Heart right ventricle (tissue), 16 donors: ENCODE measurements at regions not wholly inside any gene's neighbourhood (a gene's known extent, or its start where the extent isn't known, plus 50 kb on each side); places are given as distances from the start of the nearest gene placed in this dataset.

Experiments
- ATAC-seq, 8 donors: fragments of 200-7000 bp; cut with Tn5 transposase; one replicate each; pipeline ENCODE4 v1.9.1; 2020; ENCODE audit warnings: mild to moderate bottlenecking in 8 of 8, moderate library complexity in 8 of 8, moderate number of reproducible peaks in 1 of 8
- DNase-seq, 2 donors: peaks; one replicate each; pipeline ENCODE4 v3.0.0-alpha.2; 2020
- H3K27ac ChIP-seq, 10 donors: fragments of 200-600 bp; sonication (generic) in 2 of 10; one replicate each; pipeline versions ENCODE4 v1.5.0 to v1.8.0; 2020 to 2022; ENCODE audit warnings: mild to moderate bottlenecking in 3 of 10
- H3K27me3 ChIP-seq, 7 donors: fragments of 200-600 bp; one replicate each; pipeline ENCODE4 v1.8.0; 2021 to 2022; ENCODE audit warnings: mild to moderate bottlenecking in 2 of 7
- H3K36me3 ChIP-seq, 9 donors: fragments of 200-600 bp; sonication (generic) in 1 of 9; one replicate each; pipeline versions ENCODE4 v1.5.0 to v1.8.0; 2020 to 2022; ENCODE audit warnings: mild to moderate bottlenecking in 2 of 9
- H3K4me1 ChIP-seq, 9 donors: fragments of 200-600 bp; sonication (generic) in 1 of 9; one replicate each; pipeline versions ENCODE4 v1.5.0 to v1.8.0; 2020 to 2022; ENCODE audit warnings: mild to moderate bottlenecking in 4 of 9
- H3K4me3 ChIP-seq, 10 donors: fragments of 200-600 bp; sonication (generic) in 2 of 10; one replicate each; pipeline versions ENCODE4 v1.5.0 to v1.8.0; 2020 to 2022; ENCODE audit warnings: mild to moderate bottlenecking in 7 of 10, moderate library complexity in 2 of 10
- H3K9me3 ChIP-seq, 11 donors: fragments of 200-600 bp in 10 of 11; sonication (generic) in 2 of 11; one replicate each; pipeline versions ENCODE4 v1.5.0 to v1.8.0; 2013 to 2022; ENCODE audit warnings: mild to moderate bottlenecking in 2 of 11, control low read depth in 1 of 11, moderate library complexity in 1 of 11
- CTCF ChIP-seq, 9 donors: fragments of 200-600 bp; sonication (generic) in 2 of 9; IDR thresholded peaks; one replicate each; pipeline versions ENCODE4 v1.5.0 to v1.8.0; 2021 to 2022; ENCODE audit warnings: antibody characterized with exemption in 9 of 9, mild to moderate bottlenecking in 5 of 9, moderate library complexity in 1 of 9
- WGBS, 2 donors: extraction: QIAGEN DNeasy Blood & Tissue Kit; methylation state at CpG; one replicate each; pipeline ENCODE4 v1.1.7; 2013; ENCODE audit warnings: inconsistent platforms in 1 of 2; 5-methylcytosine and 5-hydroxymethylcytosine counted together
- intact Hi-C, 10 donors: fragments of 100-400 bp; cut with DNase I; formaldehyde crosslinking; loops; one replicate each; pipeline versions ENCODE4 v1.11.1 to v1.14.2; 2022
- donor health status: Arrhythmogenic right ventricular cardiomyopathy.
- donor health status: ischemic (EF 13 %, LVEDD 7.1; RV severe dilation, severe dysfunction).
- donor health status: healthy with polysubstance abuse.
- donor health status: DM: no; HTN: yes; CAD: no.
- donor health status: DM: no; HTN: no; CAD: no.
- donor health status: ischemic (EF 25% LVEDD 6.9; RV normal size, moderate dysfunction).
- donor health status: ischemic (EF 25% LVEDD 5.7; RV mildly dilated, moderate dysfunction).
- donor health status: healthy.
- donor health status: DM: yes; HTN: yes; CAD: no.
- donor health status: Ischemic cardiomyopathy.
- donor health status: ischemic (EF 35%, LVEDD 5.7; RV mildly dilated, moderate dysfunction).
- donor health status: nonischemic (EF 11% LVEDD 7.7; RV severe dilation, severe dysfunction).
- donor health status: DM: yes; HTN: yes; CAD: no.
- donor health status: PGD.
- donor health status: ischemic (EF 29% LVEDD 5.4; RV normal size, mild dysfunction).
- donor health status: nonischemic (EF 23%, LVEDD 6.1; RV moderate dilation, normal function).

GRCh38 chr5:162637481-162637880 is 569.9 kb downstream of the GABRG2 start:
- no peaks in the 10 kb centered on the region for H3K27me3 ChIP-seq
- H3K9me3 ChIP-seq, result peaks cover 0 to 40% (median 11%) of the 10 kb centered on the region in 11 donors
- no peaks in the 10 kb centered on the region for H3K4me1 ChIP-seq
- TF ChIP-seq CTCF (IDR thresholded peaks at IDR 0.05), result no peak
- 69 to 83% methylated on average over 7 of the region's 7 CpGs for WGBS, 2 donors
- no peaks in the 10 kb centered on the region for H3K36me3 ChIP-seq
- intact Hi-C loops, result no loop called here
- H3K4me3 ChIP-seq, result no peak overlapping the region
- ATAC-seq (no peak), DNase-seq (no peak)
- H3K27ac ChIP-seq, result no peak overlapping the region

GRCh38 chr5:162638849-162639248 is 571.3 kb downstream of the GABRG2 start:
- 22 to 27% methylated on average over 1 of the region's 1 CpG for WGBS, 2 donors
- Histone ChIP-seq H3K36me3 (no peaks in the 10 kb centered on the region), H3K27me3 (no peaks in the 10 kb centered on the region), H3K27ac (no peak overlapping the region), H3K4me1 (no peaks in the 10 kb centered on the region), H3K4me3 (no peak overlapping the region), H3K9me3 (peaks cover 0 to 26% (median 11%) of the 10 kb centered on the region in 11 donors)
- ATAC-seq (no peak), DNase-seq (no peak)
- TF ChIP-seq CTCF (IDR thresholded peaks at IDR 0.05), result no peak
- intact Hi-C loops, result no loop called here

- H3K4me3 ChIP-seq, result no peak overlapping the region
- TF ChIP-seq CTCF (IDR thresholded peaks at IDR 0.05), result no peak
- no peaks in the 10 kb centered on the region for H3K27me3 ChIP-seq
- WGBS, 2 donors, result 47 to 50% methylated on average over 4 of the region's 4 CpGs
- intact Hi-C loops, result no loop called here
- ATAC-seq, result no peak
- DNase-seq, result no peak
- H3K9me3 ChIP-seq, result peaks cover 0 to 10% (median 0%) of the 10 kb centered on the region in 11 donors
- H3K4me1 ChIP-seq, result no peaks in the 10 kb centered on the region
- no peak overlapping the region for H3K27ac ChIP-seq
- H3K36me3 ChIP-seq, result no peaks in the 10 kb centered on the region
These were observed 573.7 kb downstream of the GABRG2 start for GRCh38 chr5:162641142-162641813.

GRCh38 chr5:162654661-162655405 is 587.3 kb downstream of the GABRG2 start:
- H3K27me3 ChIP-seq, result no peaks in the 10 kb centered on the region
- no peak for TF ChIP-seq CTCF (IDR thresholded peaks at IDR 0.05)
- no peak overlapping the region for H3K4me3 ChIP-seq
- H3K9me3 ChIP-seq, result peaks cover 0 to 26% (median 5%) of the 10 kb centered on the region in 11 donors
- WGBS, 2 donors, result 57 to 63% methylated on average over 1 of the region's 1 CpG
- H3K36me3 ChIP-seq, result no peaks in the 10 kb centered on the region
- no peak overlapping the region for H3K27ac ChIP-seq
- intact Hi-C loops, result no loop called here
- DNase-seq, result no peak
- no peak for ATAC-seq
- no peaks in the 10 kb centered on the region for H3K4me1 ChIP-seq
